NCI-H1694 treated with DMSO at 0.1 percent for 48 hours (cell line): ENCODE measurements at regions not wholly inside any gene's neighbourhood (a gene's known extent, or its start where the extent isn't known, plus 50 kb on each side); places are given as distances from the start of the nearest gene placed in this dataset.

Source experiments
- DNase-seq: peaks from one replicate; lab custom pipeline; 2025; lab: John Stamatoyannopoulos, UW

GRCh38 chr2:238561230-238561629 lies 134.5 kb downstream of the ASB1 start:
- DNase-seq = no peak

- no peak for DNase-seq
Measured at GRCh38 chr2:238562446-238562845, 135.7 kb downstream of the ASB1 start.

- DNase-seq = no peak
Measured at GRCh38 chr2:238563551-238563950, 136.8 kb downstream of the ASB1 start.

- DNase-seq = no peak
Measured at GRCh38 chr2:238564286-238564920, 137.7 kb downstream of the ASB1 start.

GRCh38 chr2:238565031-238565430 lies 138.3 kb downstream of the ASB1 start:
- DNase-seq = no peak

- DNase-seq = no peak
Measured at GRCh38 chr2:238566001-238566645, 139.4 kb downstream of the ASB1 start.

- DNase-seq = no peak
Measured at GRCh38 chr2:238567067-238567855, 140.5 kb downstream of the ASB1 start.

- no peak for DNase-seq
Measured at GRCh38 chr2:238567996-238568395, 141.3 kb downstream of the ASB1 start.

GRCh38 chr2:238568455-238569440 lies 142.0 kb downstream of the ASB1 start:
- DNase-seq = no peak

- DNase-seq = no peak
Measured at GRCh38 chr2:238569507-238570195, 142.9 kb downstream of the ASB1 start.

- DNase-seq = no peak
Measured at GRCh38 chr2:238570391-238570790, 143.7 kb downstream of the ASB1 start.

- DNase-seq = no peak
Measured at GRCh38 chr2:238570926-238571325, 144.2 kb downstream of the ASB1 start.

- no peak for DNase-seq
Measured at GRCh38 chr2:238571661-238572372, 145.1 kb downstream of the ASB1 start.

GRCh38 chr2:238573065-238573778 lies 146.5 kb downstream of the ASB1 start:
- DNase-seq = no peak

- DNase-seq = no peak
Measured at GRCh38 chr2:238573916-238574315, 147.2 kb downstream of the ASB1 start.

GRCh38 chr2:238574490-238575271 lies 148.0 kb downstream of the ASB1 start:
- no peak for DNase-seq

GRCh38 chr2:238576674-238577073 lies 149.9 kb downstream of the ASB1 start:
- no peak for DNase-seq

- no peak for DNase-seq
Measured at GRCh38 chr2:238578256-238578655, 151.5 kb downstream of the ASB1 start.

- DNase-seq = no peak
Measured at GRCh38 chr2:238580486-238580885, 153.8 kb downstream of the ASB1 start.
